Keratinocyte (primary cell): ENCODE measurements at regions not wholly inside any gene's neighbourhood (a gene's known extent, or its start where the extent isn't known, plus 50 kb on each side); places are given as distances from the start of the nearest gene placed in this dataset.

Experiments
- DNase-seq: peaks from one replicate; pipeline ENCODE4 v3.0.0-alpha.2; 2011; ENCODE audit warnings: low read depth, missing footprints, low spot score
- FAIRE-seq: peaks from 2 replicates; lab custom pipeline; 2011; peaks lifted over from hg19 to GRCh38; lab: Jason Lieb, UNC
- H2AFZ ChIP-seq: 2 replicates; pipeline ENCODE4 v1.6.0; 2012; ENCODE audit warnings: low read length, control low read depth, inconsistent platforms; ENCODE audit not compliant: control insufficient read depth
- H3K27ac ChIP-seq: 2 replicates; pipeline ENCODE4 v1.5.1; 2011; ENCODE audit warnings: low read length; ENCODE audit not compliant: control insufficient read depth, insufficient read depth
- H3K27me3 ChIP-seq: 3 replicates; pipeline ENCODE4 v1.6.0; 2011; ENCODE audit warnings: low read length; ENCODE audit not compliant: control insufficient read depth, insufficient read depth; ENCODE audit errors: extremely low read depth
- H3K36me3 ChIP-seq, 2 experiments: 2 replicates in 1 of 2; 3 replicates in 1 of 2; pipeline ENCODE4 v1.5.1; 2011; ENCODE audit warnings: low read length in 2 of 2, mild to moderate bottlenecking in 1 of 2; ENCODE audit not compliant: control insufficient read depth in 2 of 2, insufficient read depth in 2 of 2; ENCODE audit errors: extremely low read depth in 1 of 2
- H3K4me1 ChIP-seq: 3 replicates; pipeline ENCODE4 v1.5.1; 2011; ENCODE audit warnings: low read length; ENCODE audit not compliant: control insufficient read depth, insufficient read depth; ENCODE audit errors: extremely low read depth
- H3K4me2 ChIP-seq: 3 replicates; pipeline ENCODE4 v1.6.0; 2011; ENCODE audit warnings: low read depth, low read length; ENCODE audit not compliant: control insufficient read depth, insufficient read depth; ENCODE audit errors: extremely low read depth
- H3K4me3 ChIP-seq, 3 experiments: fragments of 200-600 bp in 1 of 3; sonication (generic) in 1 of 3; 2 replicates in 2 of 3; 3 replicates in 1 of 3; pipeline ENCODE4 v1.5.1; 2011 to 2016; ENCODE audit warnings: low read length in 3 of 3, mild to moderate bottlenecking in 3 of 3, control low read depth in 2 of 3, inconsistent platforms in 1 of 3, low read depth in 1 of 3, mixed read lengths in 1 of 3, mixed run types in 1 of 3, moderate library complexity in 1 of 3; ENCODE audit not compliant: control insufficient read depth in 2 of 3, insufficient read depth in 2 of 3; ENCODE audit errors: extremely low read depth in 1 of 3
- H3K79me2 ChIP-seq: 2 replicates; pipeline ENCODE4 v1.6.0; 2012; ENCODE audit warnings: low read length; ENCODE audit not compliant: control insufficient read depth, insufficient read depth
- H3K9ac ChIP-seq: 3 replicates; pipeline ENCODE4 v1.6.0; 2011; ENCODE audit warnings: low read length; ENCODE audit not compliant: control insufficient read depth, insufficient read depth; ENCODE audit errors: extremely low read depth
- H3K9me1 ChIP-seq: 3 replicates; pipeline ENCODE4 v1.6.0; 2011; ENCODE audit warnings: low read length; ENCODE audit not compliant: control insufficient read depth, insufficient read depth; ENCODE audit errors: extremely low read depth
- H3K9me3 ChIP-seq: 2 replicates; pipeline ENCODE4 v1.5.1; 2012; ENCODE audit warnings: low read depth, low read length; ENCODE audit not compliant: control insufficient read depth
- H4K20me1 ChIP-seq: 3 replicates; pipeline ENCODE4 v1.6.0; 2011; ENCODE audit warnings: low read length; ENCODE audit not compliant: control insufficient read depth, insufficient read depth; ENCODE audit errors: extremely low read depth
- CTCF ChIP-seq, 3 experiments: IDR thresholded peaks in 1 of 3; conservative IDR thresholded peaks in 1 of 3; optimal IDR thresholded peaks in 1 of 3; 2 replicates in 2 of 3; 3 replicates in 1 of 3; pipeline versions ENCODE3 to v1.5.1; 2011; ENCODE audit warnings: low read length in 3 of 3, mild to moderate bottlenecking in 3 of 3, moderate library complexity in 2 of 3, control low read depth in 1 of 3, inconsistent platforms in 1 of 3; ENCODE audit not compliant: insufficient read depth in 2 of 3; ENCODE audit errors: extremely low read depth in 1 of 3
- EZH2 ChIP-seq: IDR thresholded peaks from one replicate; pipeline ENCODE4 v1.6.1; 2012; ENCODE audit warnings: inconsistent platforms, mild to moderate bottlenecking, low read length, moderate library complexity
- dilution Hi-C: fragments of 300-500 bp; cut with MboI; formaldehyde crosslinking; loops from one replicate; pipeline ENCODE4 v1.7.0; 2020; ENCODE audit warnings: low sequenced_read_pairs; ENCODE audit not compliant: extremely low pct_ligation_motif_present

- dilution Hi-C loops: no loop called here
Measured at GRCh38 chr10:36488579-36488978, 636.8 kb upstream of the ANKRD30A start.

GRCh38 chr10:36479073-36479472 is 646.3 kb upstream of the ANKRD30A start:
- Histone ChIP-seq H3K4me3 (no peak overlapping the region), H3K79me2 (no peaks in the 10 kb centered on the region), H3K9me3 (no peaks in the 10 kb centered on the region), H3K4me1 (no peaks in the 10 kb centered on the region), H3K36me3 (no peaks in the 10 kb centered on the region), H3K4me2 (no peak overlapping the region), H4K20me1 (no peaks in the 10 kb centered on the region), H2AFZ (no peak overlapping the region), H3K9ac (no peak overlapping the region), H3K27me3 (no peaks in the 10 kb centered on the region), H3K9me1 (no peaks in the 10 kb centered on the region), H3K27ac (no peak overlapping the region)
- dilution Hi-C loops: no loop called here
- TF ChIP-seq EZH2 (no peak), CTCF (optimal IDR thresholded peaks at IDR 0.05 in 1 of 3, IDR thresholded peaks at IDR 0.05 in 1 of 3, conservative IDR thresholded peaks at IDR 0.05 in 1 of 3; ENCODE audit: extremely low read depth in 1 of 3, insufficient read depth in 2 of 3, low read length in 3 of 3) (no peak)
- FAIRE-seq (no peak), DNase-seq (no peak)

More at GRCh38 chr10:36488579-36488978, 636.8 kb upstream of the ANKRD30A start:
- no peak for DNase-seq
- no peaks in the 10 kb centered on the region for H3K9me3 ChIP-seq
- H3K9ac ChIP-seq: no peak overlapping the region
- H3K27me3 ChIP-seq: no peaks in the 10 kb centered on the region
- H3K4me3 ChIP-seq: no peak overlapping the region
- TF ChIP-seq EZH2 (no peak), CTCF (optimal IDR thresholded peaks at IDR 0.05 in 1 of 3, IDR thresholded peaks at IDR 0.05 in 1 of 3, conservative IDR thresholded peaks at IDR 0.05 in 1 of 3; ENCODE audit: extremely low read depth in 1 of 3, insufficient read depth in 2 of 3, low read length in 3 of 3) (no peak)
- FAIRE-seq: no peak
- peaks cover 23% of the 10 kb centered on the region for H3K4me1 ChIP-seq
- no peaks in the 10 kb centered on the region for H4K20me1 ChIP-seq
- no peaks in the 10 kb centered on the region for H3K36me3 ChIP-seq
- H3K9me1 ChIP-seq: no peaks in the 10 kb centered on the region
- H3K27ac ChIP-seq: no peak overlapping the region
- no peak overlapping the region for H3K4me2 ChIP-seq
- no peak overlapping the region for H2AFZ ChIP-seq
- no peaks in the 10 kb centered on the region for H3K79me2 ChIP-seq
